Kidney (tissue), 13 donors: ENCODE measurements at regions not wholly inside any gene's neighbourhood (a gene's known extent, or its start where the extent isn't known, plus 50 kb on each side); places are given as distances from the start of the nearest gene placed in this dataset.

Experiments
- DNase-seq, 5 donors: peaks; one replicate each; pipeline ENCODE4 v3.0.0-alpha.2; 2013 to 2020
- FAIRE-seq: peaks from 2 replicates; lab custom pipeline; 2012; peaks lifted over from hg19 to GRCh38; lab: Jason Lieb, UNC
- H3K27ac ChIP-seq, 2 donors: one replicate each; pipeline ENCODE4 v1.7.0; 2013; ENCODE audit warnings: low read depth in 2 of 2, low read length in 2 of 2, inconsistent platforms in 1 of 2
- H3K27me3 ChIP-seq: one replicate; pipeline ENCODE4 v1.7.1; 2013; ENCODE audit warnings: low read length, inconsistent platforms; ENCODE audit not compliant: control insufficient read depth, insufficient read depth
- H3K36me3 ChIP-seq, 3 donors: one replicate each; pipeline versions ENCODE4 v1.7.0 to v1.7.1; 2013; ENCODE audit warnings: low read length in 3 of 3, control low read depth in 1 of 3, inconsistent platforms in 1 of 3; ENCODE audit not compliant: insufficient read depth in 3 of 3, control insufficient read depth in 2 of 3
- H3K4me1 ChIP-seq, 3 donors: one replicate each; pipeline versions ENCODE4 v1.7.0 to v1.7.1; 2013; ENCODE audit warnings: low read length in 3 of 3, inconsistent platforms in 1 of 3, low read depth in 1 of 3; ENCODE audit not compliant: control insufficient read depth in 2 of 3, insufficient read depth in 2 of 3
- H3K4me3 ChIP-seq, 3 donors: one replicate each; pipeline versions ENCODE4 v1.7.0 to v1.8.1; 2013; ENCODE audit warnings: low read length in 3 of 3, control low read depth in 1 of 3, inconsistent platforms in 1 of 3
- H3K9ac ChIP-seq, 3 donors: one replicate each; pipeline versions ENCODE4 v1.7.0 to v1.7.1; 2013; ENCODE audit warnings: low read length in 3 of 3, control low read depth in 1 of 3, inconsistent platforms in 1 of 3
- H3K9me3 ChIP-seq, 3 donors: one replicate each; pipeline versions ENCODE4 v1.7.0 to v1.7.1; 2013; ENCODE audit warnings: low read length in 3 of 3, control low read depth in 1 of 3, inconsistent platforms in 1 of 3; ENCODE audit not compliant: control insufficient read depth in 2 of 3, insufficient read depth in 1 of 3
- intact Hi-C: fragments of 100-400 bp; cut with DNase I; formaldehyde crosslinking; loops from one replicate; pipeline ENCODE4 v1.11.1; 2022
- TF ChIP-seq, protein P1 (sequence below): IDR thresholded peaks from 3 replicates; pipeline ENCODE4 v1.5.1; 2012; ENCODE audit warnings: mild to moderate bottlenecking, moderate library complexity, borderline replicate concordance; ENCODE audit not compliant: insufficient read depth; ENCODE audit errors: extremely low read depth
- donor health status: control.
- donor health status: control.
- donor health status: control.
- donor health status: control.
- donor health status: control.
- donor health status: DM: yes; HTN: yes; CAD: no.
- donor health status: Normal renal cell carcinoma (clear cell type).

DNA sequence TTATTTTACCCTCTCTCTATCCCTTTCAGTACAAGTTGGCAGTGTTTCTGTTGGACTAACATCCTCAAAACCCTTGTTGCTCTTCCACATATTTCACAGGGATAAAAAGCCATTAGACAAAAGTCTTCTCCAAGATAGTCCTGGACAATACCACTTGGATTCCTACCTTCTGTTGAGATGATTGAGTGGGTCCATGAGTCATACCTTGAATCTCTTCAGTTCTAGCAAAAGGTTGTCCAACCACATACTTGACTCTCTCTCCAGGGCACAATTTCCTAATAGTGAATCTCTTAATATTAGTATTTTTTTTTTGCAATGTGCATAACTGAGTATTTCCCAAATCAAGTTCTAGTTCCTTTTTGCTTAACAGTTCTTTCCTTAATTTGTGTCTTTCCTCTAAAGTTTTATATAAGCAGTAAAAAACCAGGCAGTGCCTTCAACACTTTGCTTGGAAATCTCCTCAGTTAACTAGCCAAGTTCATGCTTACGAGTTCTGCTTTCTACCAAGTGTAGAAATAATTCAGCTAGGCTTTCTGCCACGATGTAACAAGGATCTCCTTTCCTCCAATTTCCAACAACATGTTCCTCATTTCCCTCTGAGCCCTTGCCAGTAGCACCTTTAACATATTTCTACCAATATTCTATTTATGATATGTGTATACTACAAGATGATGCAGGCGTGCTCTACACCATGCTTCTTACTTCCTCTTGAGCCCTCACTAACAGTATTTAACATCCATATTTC is 68.3 kb upstream of the NEO1 start:
- Histone ChIP-seq H3K36me3 (no peaks in the 10 kb centered on the region), H3K27ac (no peak overlapping the region), H3K4me3 (no peak overlapping the region), H3K9me3 (no peaks in the 10 kb centered on the region), H3K27me3 (no peaks in the 10 kb centered on the region), H3K9ac (no peak overlapping the region), H3K4me1 (no peaks in the 10 kb centered on the region)
- FAIRE-seq (no peak), DNase-seq (no peak)
- intact Hi-C loops, result no loop called here
- TF ChIP-seq, protein P1, sequence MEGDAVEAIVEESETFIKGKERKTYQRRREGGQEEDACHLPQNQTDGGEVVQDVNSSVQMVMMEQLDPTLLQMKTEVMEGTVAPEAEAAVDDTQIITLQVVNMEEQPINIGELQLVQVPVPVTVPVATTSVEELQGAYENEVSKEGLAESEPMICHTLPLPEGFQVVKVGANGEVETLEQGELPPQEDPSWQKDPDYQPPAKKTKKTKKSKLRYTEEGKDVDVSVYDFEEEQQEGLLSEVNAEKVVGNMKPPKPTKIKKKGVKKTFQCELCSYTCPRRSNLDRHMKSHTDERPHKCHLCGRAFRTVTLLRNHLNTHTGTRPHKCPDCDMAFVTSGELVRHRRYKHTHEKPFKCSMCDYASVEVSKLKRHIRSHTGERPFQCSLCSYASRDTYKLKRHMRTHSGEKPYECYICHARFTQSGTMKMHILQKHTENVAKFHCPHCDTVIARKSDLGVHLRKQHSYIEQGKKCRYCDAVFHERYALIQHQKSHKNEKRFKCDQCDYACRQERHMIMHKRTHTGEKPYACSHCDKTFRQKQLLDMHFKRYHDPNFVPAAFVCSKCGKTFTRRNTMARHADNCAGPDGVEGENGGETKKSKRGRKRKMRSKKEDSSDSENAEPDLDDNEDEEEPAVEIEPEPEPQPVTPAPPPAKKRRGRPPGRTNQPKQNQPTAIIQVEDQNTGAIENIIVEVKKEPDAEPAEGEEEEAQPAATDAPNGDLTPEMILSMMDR, result no peak

DNA sequence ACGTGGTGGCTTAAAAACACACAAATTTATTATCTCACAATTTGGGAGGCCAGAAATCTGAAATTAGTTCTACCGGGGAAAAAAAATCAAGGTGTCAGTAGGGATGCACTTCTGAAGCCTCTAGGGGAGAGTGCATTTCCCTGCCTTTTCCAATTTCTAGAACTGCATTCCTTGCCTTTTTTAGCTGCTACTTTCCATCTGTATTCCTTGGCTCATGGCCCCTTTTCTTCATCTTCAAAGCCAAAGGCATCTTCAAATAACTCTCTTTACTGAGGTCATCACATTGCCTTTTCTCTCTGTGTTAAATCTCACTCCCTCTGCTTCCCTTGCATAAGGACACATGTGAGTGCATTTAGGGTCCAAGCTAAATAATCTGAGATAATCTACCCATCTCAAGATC is 69.5 kb upstream of the NEO1 start:
- Histone ChIP-seq H3K9me3 (no peaks in the 10 kb centered on the region), H3K36me3 (no peaks in the 10 kb centered on the region), H3K27me3 (no peaks in the 10 kb centered on the region), H3K4me1 (no peaks in the 10 kb centered on the region), H3K27ac (no peak overlapping the region), H3K4me3 (no peak overlapping the region), H3K9ac (no peak overlapping the region)
- TF ChIP-seq, protein P1, result no peak
- intact Hi-C loops, result no loop called here
- DNase-seq (no peak), FAIRE-seq (no peak)

DNA sequence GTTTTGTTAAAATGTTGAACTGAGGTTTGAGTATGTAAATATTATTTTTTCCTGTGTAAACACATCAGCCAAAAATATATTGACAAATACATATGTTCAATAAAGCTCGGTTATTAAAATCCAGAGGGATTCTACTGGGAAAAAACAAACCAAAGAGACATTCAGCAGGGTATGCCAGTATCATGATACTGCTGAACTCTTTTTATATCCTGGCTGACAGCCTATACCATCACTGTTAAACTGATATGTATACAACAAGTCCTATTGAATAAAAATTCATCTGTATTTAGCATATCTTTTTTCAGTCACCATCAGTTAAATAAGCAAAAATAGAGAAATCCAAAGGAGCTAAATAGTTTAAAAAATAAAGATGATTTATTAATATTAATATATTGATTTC is 71.6 kb upstream of the NEO1 start:
- no peak for FAIRE-seq
- no peak overlapping the region for H3K9ac ChIP-seq
- TF ChIP-seq, protein P1, result no peak
- no peaks in the 10 kb centered on the region for H3K9me3 ChIP-seq
- intact Hi-C loops, result no loop called here
- H3K27me3 ChIP-seq, result no peaks in the 10 kb centered on the region
- H3K4me1 ChIP-seq, result no peaks in the 10 kb centered on the region
- no peak overlapping the region for H3K27ac ChIP-seq
- DNase-seq, result no peak
- no peak overlapping the region for H3K4me3 ChIP-seq
- no peaks in the 10 kb centered on the region for H3K36me3 ChIP-seq

DNA sequence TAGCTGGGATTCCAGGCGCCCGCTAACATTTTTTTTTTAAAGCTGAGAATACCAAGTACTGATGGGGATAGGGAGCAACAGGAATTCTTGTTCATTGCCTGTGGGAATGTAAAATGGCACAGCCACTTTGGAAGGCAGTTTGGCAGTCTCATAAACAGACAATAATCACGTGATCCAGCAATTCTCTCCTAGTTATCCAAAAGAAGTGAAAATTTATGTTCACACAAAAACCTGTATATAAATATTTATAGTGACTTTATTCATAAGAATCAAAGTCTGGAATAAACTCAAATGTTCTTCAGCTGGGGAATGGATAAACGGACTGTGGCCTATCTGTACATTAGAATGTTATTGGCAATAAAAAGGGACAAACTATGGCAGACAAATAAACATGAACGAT is 72.5 kb upstream of the NEO1 start:
- Histone ChIP-seq H3K9ac (no peak overlapping the region), H3K9me3 (no peaks in the 10 kb centered on the region), H3K4me1 (no peaks in the 10 kb centered on the region), H3K27ac (no peak overlapping the region), H3K36me3 (no peaks in the 10 kb centered on the region), H3K27me3 (no peaks in the 10 kb centered on the region), H3K4me3 (no peak overlapping the region)
- DNase-seq (no peak), FAIRE-seq (no peak)
- intact Hi-C loops, result no loop called here
- TF ChIP-seq, protein P1, result no peak
